HG03280 (cell line): ENCODE measurements at regions not wholly inside any gene's neighbourhood (a gene's known extent, or its start where the extent isn't known, plus 50 kb on each side); places are given as distances from the start of the nearest gene placed in this dataset.

ENCODE experiments used
- ATAC-seq: cut with Tn5 transposase; IDR thresholded peaks from one replicate; pipeline ENCODE4 v1.9.1; 2021; ENCODE audit warnings: mild to moderate bottlenecking, moderate library complexity; ENCODE audit not compliant: unreplicated experiment

DNA sequence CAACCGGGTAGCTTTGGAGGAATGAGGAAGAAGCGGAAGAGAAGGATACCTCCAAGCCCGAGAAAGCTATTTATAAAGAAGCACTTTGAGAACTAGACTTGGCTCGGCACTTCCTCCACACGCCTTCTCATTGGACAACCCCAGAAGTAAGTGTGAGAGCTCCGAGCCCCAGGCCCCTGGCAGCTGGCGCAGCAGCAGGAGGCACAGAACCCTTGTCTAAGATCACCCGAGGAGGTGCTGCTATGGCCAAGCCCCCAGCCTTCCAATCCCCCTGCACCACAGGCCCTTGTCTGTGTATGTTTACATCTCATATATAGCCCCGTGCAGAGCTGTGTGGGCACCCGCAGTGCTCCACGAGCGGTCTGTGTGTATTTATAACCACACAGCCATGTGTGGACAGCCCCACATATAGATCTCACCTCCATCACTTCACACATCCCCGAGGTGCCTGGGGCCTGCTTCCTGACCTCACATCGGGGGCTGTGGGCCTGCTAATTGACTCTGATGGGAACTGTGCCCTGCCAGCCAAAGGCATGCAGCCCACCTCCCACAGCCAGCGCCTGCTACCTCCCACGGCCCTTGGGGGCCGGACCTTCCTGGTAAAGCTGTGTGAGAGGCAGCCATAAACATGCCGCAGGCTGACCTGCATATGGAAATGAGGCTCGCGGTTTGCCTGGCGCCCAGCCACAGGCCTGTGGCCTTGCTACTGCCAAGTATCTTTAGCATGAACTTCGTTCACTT lies 96.1 kb downstream of the C17orf67 start:
- no peak for ATAC-seq

DNA sequence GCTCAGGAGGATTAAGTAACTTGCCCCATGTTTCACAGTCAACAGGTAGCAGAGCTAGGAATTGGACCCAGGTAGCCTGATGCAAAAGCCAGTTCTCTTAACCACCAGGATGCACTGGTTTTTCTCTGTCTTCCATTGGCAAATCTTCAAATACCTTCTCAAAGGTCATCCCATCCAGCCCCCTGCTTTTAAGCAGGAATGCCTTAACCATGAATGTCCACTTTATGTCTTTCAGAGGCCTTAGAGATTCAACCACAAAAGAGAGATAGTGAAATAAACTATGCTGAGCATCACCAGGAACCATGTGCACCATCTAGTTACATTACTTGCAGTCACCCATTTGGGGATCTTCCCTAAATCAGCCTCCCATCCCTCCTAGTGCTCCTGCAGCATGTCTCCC lies 94.3 kb downstream of the C17orf67 start:
- ATAC-seq, result no peak

DNA sequence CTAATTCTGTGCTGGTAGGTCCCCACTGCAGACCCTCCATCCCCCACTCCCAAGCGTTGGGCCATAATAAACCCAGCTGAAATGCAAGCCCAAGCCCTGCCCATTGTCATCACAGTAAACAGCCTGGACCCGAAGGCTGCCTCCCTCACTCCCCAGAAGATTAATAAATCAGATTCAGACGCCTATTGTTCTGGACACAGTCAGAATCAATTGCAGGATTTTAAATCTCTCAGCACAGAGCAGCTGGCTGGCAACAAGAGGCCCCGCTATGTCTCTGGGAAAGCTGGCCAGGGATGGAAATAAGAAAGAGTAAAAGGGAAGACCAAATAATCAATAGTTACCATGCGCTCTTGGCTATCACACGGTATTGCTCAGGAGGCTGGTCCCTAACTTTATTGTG lies 93.9 kb downstream of the C17orf67 start:
- no peak for ATAC-seq

DNA sequence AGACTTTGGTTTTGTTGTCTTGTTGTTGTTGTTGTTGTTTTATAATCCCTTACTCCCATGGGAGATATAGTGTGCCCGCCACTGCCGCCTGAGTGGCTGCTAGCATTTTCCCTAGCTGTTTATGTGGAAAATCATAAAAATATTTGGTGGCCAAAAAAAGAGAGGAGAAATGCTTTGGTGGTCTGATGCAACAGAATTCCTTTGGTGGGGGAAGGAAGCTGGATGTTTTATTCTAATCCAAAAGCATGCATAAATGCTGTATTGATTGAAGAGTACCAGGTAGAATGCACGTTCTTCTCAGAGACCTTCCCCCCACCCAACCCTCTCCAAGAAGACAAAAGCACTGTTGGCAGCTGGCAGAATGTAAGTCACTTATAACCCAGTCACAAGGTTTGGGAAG lies 93.2 kb downstream of the C17orf67 start:
- ATAC-seq, result no peak
